IPS-NIHi11 (cell line): ENCODE measurements at regions not wholly inside any gene's neighbourhood (a gene's known extent, or its start where the extent isn't known, plus 50 kb on each side); places are given as distances from the start of the nearest gene placed in this dataset.
"Not testable (repeated sequence)": the region's sequence is repeated elsewhere in the genome, so short reads cannot be mapped to it uniquely, and the experiment has no call there.

Experiments
- DNase-seq: peaks from one replicate; pipeline ENCODE4 v3.0.0; 2012; ENCODE audit warnings: mixed read lengths, low spot score

DNA sequence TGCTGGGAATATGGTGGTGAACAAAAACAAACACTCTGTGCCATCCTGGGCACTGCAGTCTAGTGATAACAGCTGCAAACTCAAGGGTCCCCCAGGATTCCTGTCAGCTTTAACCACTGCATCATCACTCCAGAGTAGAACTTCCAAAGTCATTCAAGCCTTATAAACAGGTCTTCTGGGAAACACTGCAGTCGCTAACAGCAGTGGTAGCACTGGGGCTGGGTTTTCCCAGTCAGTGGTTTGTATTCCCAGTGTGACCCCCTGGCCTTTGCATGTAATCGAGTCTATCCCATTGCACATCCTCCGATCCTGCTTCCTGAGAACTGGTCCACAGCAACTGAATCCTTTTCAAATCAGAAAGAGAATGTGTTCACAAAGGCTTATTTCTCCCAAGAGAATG lies 623.5 kb downstream of the EDEM1 start:
- DNase-seq = no peak

- no peak for DNase-seq
Measured at GRCh38 chr3:5813521-5813920, 626.0 kb downstream of the EDEM1 start.

GRCh38 chr3:5822843-5823242 lies 635.3 kb downstream of the EDEM1 start:
- DNase-seq = no peak

- DNase-seq = no peak
Measured at GRCh38 chr3:5826467-5826866, 639.0 kb downstream of the EDEM1 start.

GRCh38 chr3:5828251-5828650 lies 640.7 kb downstream of the EDEM1 start:
- DNase-seq = no peak

DNA sequence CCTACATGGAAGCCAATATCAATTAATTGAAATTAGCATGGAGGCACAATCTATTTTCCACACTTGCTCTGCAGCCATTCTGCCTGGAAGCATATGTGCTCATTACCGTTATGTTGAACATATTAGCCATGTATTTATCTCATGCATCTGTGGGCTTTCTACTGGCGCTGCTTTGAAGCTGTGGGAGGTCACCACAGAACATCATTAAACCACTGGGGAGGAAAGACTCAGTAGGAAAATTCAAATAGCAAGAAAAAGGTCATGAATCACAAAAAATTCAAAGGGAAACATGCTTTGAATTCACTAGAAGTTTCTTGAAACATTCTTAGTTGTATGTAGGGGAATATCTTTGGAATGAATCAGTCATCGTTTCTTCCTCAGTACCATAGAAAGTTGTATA lies 652.5 kb downstream of the EDEM1 start:
- no peak for DNase-seq

DNA sequence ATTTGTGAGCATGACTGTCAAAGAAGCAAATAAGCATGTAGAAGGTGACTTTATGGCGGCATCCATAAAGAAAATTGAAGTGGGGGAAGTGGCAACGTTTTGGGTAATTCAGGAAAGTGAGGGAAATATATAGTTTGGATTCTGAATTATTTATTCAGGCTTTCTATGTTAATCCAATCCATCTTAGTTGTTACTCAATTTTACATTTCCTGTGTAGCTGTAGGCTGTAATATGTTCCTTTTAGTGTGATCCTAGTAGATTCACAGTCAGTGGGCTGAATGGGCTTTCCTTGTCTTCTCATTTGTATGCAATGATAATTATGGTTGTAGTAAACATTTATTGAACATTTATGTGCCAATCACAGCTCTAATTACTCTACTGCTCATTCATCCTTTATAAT lies 654.1 kb downstream of the EDEM1 start:
- no peak for DNase-seq

GRCh38 chr3:5846261-5846660 lies 658.8 kb downstream of the EDEM1 start:
- no peak for DNase-seq

DNA sequence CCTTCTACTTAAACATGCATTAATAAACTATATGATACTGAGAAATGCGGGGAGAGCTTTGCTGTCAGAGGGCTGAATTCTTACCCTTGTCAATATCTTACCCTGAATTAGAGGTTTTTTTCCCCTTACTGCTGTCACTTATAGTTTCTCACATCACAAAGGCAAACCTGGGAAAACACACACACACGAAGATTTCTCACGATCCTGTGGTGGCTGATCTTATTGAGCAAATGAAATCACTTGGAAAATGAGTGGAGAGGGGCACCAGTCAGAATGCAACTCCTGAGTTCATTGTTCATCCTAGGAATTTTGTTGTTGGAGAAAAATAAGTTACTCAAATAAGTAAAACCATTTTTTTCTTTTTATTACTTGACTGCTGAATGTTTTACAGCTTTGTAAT lies 673.6 kb downstream of the EDEM1 start:
- no peak for DNase-seq

DNA sequence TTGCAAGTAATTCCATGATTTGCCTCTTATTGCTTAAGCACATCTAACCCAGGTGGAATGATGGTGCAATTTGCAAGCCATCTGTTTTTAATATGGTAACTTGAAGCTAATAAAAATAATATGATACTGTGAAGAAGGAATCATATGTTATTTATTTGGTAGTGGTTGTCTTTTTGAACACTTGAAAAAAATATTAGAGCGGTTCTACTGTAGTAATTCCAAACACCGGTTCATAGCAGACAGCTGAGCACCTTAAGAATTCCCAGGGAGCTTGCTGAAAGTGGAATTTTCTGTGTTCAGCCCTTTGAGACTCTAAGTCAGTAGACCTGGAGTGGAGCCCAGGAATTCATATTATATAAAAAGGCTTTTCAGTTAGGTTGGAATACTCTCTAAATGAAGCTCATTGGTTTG lies 687.4 kb downstream of the EDEM1 start:
- DNase-seq = no peak

- DNase-seq = no peak
Measured at GRCh38 chr3:5888851-5889250, 701.3 kb downstream of the EDEM1 start.

GRCh38 chr3:5889374-5889773 lies 701.9 kb downstream of the EDEM1 start:
- DNase-seq = no peak

GRCh38 chr3:5891711-5892110 lies 704.2 kb downstream of the EDEM1 start:
- no peak for DNase-seq

- no peak for DNase-seq
Measured at GRCh38 chr3:5898106-5898505, 710.6 kb downstream of the EDEM1 start.

- no peak for DNase-seq
Measured at GRCh38 chr3:5899014-5899761, 711.7 kb downstream of the EDEM1 start.

GRCh38 chr3:5917932-5918331 lies 730.4 kb downstream of the EDEM1 start:
- no peak for DNase-seq

GRCh38 chr3:5918626-5919025 lies 731.1 kb downstream of the EDEM1 start:
- DNase-seq = no peak

DNA sequence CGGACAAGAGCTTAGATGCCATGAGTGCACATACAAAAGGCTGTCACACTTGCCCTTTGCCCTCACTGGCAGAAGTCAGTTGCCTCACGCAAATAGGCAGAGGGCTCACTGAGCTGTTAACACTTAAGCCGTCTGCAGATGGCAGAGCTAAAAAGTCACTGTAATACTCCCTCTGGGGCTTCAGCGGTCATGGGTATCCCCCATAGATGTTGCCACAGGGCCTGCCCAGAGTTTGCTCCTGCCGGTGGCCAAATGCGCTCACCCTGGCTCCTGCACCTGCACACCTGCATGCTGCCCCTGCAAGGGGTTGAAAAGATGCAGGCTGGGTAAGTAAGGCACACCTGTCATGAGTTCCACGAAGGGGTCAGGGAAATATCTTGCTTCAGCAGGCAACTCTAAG lies 741.5 kb downstream of the EDEM1 start:
- no peak for DNase-seq

GRCh38 chr3:5944061-5944460 lies 756.6 kb downstream of the EDEM1 start:
- not testable (repeated sequence) for DNase-seq

- no peak for DNase-seq
Measured at GRCh38 chr3:5948084-5948483, 760.6 kb downstream of the EDEM1 start.

GRCh38 chr3:5951026-5951425 lies 763.5 kb downstream of the EDEM1 start:
- DNase-seq = no peak

DNA sequence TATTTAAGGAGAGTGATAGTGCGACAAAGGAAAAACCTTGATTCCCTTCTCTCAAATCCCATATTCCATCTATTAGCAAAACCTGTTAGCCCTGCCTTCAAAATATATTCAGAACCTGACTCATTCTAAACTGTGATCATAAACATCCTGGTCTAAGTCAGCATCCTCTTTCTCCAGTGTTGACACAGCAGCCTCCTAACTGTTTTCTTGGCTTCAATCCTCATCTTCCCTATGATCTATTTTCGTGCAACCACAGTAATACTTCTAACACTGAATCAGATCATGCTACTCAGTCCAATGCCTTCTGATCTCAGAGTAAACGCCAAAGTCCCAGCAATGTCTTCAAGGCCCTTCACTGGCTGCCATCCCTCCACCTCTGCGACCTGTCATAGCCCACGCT lies 785.1 kb downstream of the EDEM1 start:
- DNase-seq = no peak

DNA sequence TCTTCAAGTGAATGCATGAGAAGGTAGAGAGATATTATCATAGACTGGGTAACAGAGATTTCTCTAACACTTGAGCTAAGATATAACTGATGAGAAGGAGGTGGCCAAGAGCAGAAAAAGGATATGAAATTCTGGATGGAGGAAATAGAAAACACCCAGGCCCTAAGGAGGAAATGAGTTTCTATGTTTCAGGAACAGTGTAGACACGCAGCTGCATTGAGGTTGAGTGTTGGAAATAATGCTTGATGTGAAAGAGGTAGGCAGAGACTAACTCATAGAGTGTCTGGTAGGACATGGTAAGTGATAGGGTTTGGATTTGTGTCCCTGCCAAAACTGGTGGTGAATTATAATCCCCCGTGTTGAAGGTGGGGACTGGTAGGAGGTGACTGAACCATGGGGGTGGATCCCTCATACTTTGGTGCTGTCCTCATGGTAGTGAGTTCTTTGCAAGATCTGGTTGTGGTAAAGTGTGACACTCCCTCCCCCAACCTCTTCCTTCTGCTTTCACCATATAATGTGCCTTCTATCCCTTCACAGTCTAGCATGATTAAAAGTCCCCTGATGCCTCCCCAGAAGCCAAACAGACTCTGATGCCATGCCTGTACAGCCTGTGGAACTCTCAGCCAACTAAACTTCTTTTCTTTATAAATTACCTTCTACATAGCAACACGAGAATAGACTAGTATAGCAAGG lies 787.3 kb downstream of the EDEM1 start:
- no peak for DNase-seq

GRCh38 chr3:5977331-5977730 lies 789.8 kb downstream of the EDEM1 start:
- DNase-seq = no peak
